ENCODE measurements at regions not wholly inside any gene's neighbourhood (a gene's known extent, or its start where the extent isn't known, plus 50 kb on each side); places are given as distances from the start of the nearest gene placed in this dataset.
"Not testable (repeated sequence)": the region's sequence is repeated elsewhere in the genome, so short reads cannot be mapped to it uniquely, and the experiment has no call there.

GRCh38 chr1:234772345-234773147 lies 162.6 kb upstream of the IRF2BP2 start:
- peak; percentile 99 for DNase-seq

- no peak for DNase-seq
These were observed 161.8 kb upstream of the IRF2BP2 start for GRCh38 chr1:234771642-234772344.

GRCh38 chr1:234770924-234771540 lies 161.1 kb upstream of the IRF2BP2 start:
- no peak for DNase-seq

GRCh38 chr1:234769986-234770795 lies 160.2 kb upstream of the IRF2BP2 start:
- peak; percentile 76 for DNase-seq

- DNase-seq: no peak
These were observed 159.5 kb upstream of the IRF2BP2 start for GRCh38 chr1:234769284-234769985.

GRCh38 chr1:234768569-234769283 lies 158.7 kb upstream of the IRF2BP2 start:
- no peak for DNase-seq

GRCh38 chr1:234768171-234768568 lies 158.2 kb upstream of the IRF2BP2 start:
- DNase-seq: no peak

GRCh38 chr1:234765672-234766071 lies 155.7 kb upstream of the IRF2BP2 start:
- no peak for DNase-seq

- DNase-seq: no peak
These were observed 155.2 kb upstream of the IRF2BP2 start for GRCh38 chr1:234765181-234765580.

GRCh38 chr1:234763910-234764309 lies 153.9 kb upstream of the IRF2BP2 start:
- no peak for DNase-seq

- no peak for DNase-seq
These were observed 153.4 kb upstream of the IRF2BP2 start for GRCh38 chr1:234763367-234763766.

- DNase-seq: not testable (repeated sequence)
These were observed 152.1 kb upstream of the IRF2BP2 start for GRCh38 chr1:234762127-234762526.

GRCh38 chr1:234760303-234760723 lies 150.3 kb upstream of the IRF2BP2 start:
- DNase-seq: peak; percentile 52

GRCh38 chr1:234759888-234760287 lies 149.9 kb upstream of the IRF2BP2 start:
- DNase-seq: no peak

- no peak for DNase-seq
These were observed 148.9 kb upstream of the IRF2BP2 start for GRCh38 chr1:234758851-234759250.

GRCh38 chr1:234756857-234757256 lies 146.9 kb upstream of the IRF2BP2 start:
- no peak for DNase-seq

- no peak for DNase-seq
These were observed 146.2 kb upstream of the IRF2BP2 start for GRCh38 chr1:234756066-234756774.

GRCh38 chr1:234755449-234755863 lies 145.5 kb upstream of the IRF2BP2 start:
- DNase-seq: peak; percentile 60

GRCh38 chr1:234753979-234754378 lies 144.0 kb upstream of the IRF2BP2 start:
- DNase-seq: no peak

GRCh38 chr1:234752927-234753326 lies 142.9 kb upstream of the IRF2BP2 start:
- no peak for DNase-seq

- no peak for DNase-seq
These were observed 141.7 kb upstream of the IRF2BP2 start for GRCh38 chr1:234751678-234752077.
